ENCODE measurements at regions not wholly inside any gene's neighbourhood (a gene's known extent, or its start where the extent isn't known, plus 50 kb on each side); places are given as distances from the start of the nearest gene placed in this dataset.
A peak's percentile ranks its signal among the peaks of the same experiment; 100 is the strongest.

DNA sequence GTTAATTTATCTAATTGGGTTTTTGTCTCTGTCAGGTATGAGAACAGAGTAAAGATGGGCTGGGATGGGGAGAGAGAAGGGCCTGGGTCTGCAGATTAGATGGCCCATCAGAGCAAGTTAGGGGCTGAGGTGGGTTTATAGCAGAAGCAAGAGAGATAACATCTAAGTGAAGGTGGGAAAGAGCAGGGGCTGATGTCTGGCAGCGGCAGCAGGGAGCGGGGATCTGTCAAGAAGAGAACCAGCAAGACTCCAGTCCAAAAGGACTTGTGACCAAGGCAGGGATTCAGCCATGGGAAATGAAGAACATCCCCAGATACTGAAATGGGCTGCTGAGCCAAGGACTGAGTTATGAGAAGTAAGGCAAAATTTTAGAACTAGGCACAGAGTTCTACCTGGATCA lies 320.6 kb upstream of the TBL1XR1 start:
- DNase-seq: no peak

- DNase-seq: no peak
Observed at GRCh38 chr3:177519588-177519987, 322.3 kb upstream of the TBL1XR1 start.

DNA sequence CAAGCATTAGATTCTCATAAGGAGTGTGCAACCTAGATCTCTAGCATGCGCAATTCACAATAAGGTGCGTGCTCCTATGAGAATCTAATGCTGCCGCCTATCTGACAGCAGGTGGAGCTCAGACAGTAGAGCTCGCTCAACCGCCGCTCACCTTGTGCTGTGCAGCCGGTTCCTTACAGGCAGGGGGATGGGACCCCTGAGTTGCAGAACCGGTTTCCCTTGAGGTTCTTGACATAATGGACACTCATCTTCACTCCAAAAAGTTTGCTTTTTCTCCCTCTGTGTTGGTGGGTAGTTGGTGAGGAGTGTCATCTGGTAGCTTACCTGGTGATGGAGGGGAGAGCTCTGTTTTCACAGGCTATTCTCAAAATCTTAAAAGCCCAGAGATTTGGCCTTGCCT lies 324.0 kb upstream of the TBL1XR1 start:
- DNase-seq: no peak

- DNase-seq: no peak
Observed at GRCh38 chr3:177522051-177522450, 324.8 kb upstream of the TBL1XR1 start.

DNA sequence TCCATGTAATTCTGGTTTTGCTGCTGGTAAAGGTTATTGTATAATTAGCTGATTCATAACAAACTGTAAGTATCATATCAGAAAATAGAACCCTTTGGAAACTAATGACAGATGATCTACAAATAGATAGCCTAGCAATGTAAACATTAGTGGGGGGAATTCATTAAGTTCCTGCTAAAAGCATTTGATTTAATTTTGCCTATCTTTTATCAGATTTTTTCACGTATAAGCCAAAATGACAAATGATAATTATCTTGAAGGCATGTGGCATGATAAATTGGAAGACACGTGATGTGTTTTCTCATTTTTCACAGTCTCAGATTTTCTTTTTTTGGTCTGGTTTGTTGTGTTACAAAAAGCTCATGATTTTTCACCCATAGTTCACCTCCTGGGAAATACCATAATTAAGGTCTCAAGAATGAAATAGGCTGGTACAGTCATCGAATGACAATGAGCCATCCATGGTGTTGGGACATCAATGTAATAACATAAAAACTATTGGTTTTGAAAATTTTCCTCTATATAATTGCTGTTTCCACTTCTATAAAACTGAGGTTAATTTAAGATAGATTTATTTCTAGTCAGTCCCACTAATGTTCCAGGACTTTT lies 325.9 kb upstream of the TBL1XR1 start:
- DNase-seq: no peak

GRCh38 chr3:177523872-177524438 lies 326.7 kb upstream of the TBL1XR1 start:
- DNase-seq: no peak

DNA sequence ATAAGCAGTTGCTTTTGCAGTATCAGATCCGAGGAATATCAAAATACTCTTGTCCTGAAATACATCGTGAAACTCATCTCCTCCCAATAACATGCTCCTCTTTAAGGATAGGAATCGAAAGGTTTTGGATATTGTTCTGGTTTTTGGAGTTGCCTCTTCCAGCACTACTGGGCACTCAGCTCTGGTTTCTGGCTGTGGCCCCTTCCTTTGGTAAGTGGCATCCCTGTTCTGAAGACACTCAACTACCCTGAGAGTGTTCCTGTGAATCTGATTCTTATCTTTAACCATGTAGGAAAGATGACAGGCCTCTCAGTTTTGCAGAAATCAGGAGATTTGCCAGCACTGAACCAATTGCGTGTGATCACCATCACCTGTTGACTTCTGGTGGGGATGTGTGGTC lies 327.5 kb upstream of the TBL1XR1 start:
- no peak for DNase-seq

GRCh38 chr3:177525414-177525813 lies 328.1 kb upstream of the TBL1XR1 start:
- DNase-seq: no peak

GRCh38 chr3:177525987-177526712 lies 328.9 kb upstream of the TBL1XR1 start:
- peak; percentile 65 for DNase-seq

- DNase-seq: no peak
Observed at GRCh38 chr3:177527182-177527581, 329.9 kb upstream of the TBL1XR1 start.

DNA sequence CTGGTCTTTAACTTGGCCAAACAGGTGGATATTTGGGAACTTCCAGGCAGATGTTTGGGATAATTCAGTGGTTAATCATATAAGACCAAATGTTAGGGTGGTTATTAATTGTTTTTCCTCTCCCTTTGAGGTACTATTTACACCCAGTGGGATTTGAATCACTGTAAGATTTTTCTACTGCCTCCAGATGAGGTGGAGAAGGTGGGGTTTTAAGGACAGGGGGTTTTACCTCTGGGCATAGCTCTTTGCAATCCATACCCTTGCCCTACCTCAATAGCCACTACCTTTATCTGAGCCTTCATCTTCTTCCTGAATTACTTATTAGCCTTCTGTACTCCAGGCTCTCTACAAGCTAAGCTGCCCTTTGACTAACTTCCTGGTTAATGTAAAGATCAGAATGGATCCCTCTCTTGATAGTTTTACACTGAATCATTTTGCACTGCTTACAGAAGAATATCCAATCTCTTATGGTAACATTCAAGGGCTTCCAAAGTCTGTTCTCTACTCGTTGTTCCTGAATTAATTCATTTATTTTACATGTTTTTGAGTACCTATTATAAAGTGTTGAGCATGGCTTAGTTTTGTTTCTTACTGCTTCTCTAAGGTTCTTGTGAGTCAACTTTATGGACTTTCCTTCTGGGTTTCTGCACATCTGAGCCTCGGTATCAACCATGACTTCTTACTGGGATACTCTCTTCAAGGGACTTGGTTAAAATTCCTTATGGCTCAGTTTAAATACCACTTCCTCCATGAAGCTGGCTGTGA lies 331.2 kb upstream of the TBL1XR1 start:
- no peak for DNase-seq

DNA sequence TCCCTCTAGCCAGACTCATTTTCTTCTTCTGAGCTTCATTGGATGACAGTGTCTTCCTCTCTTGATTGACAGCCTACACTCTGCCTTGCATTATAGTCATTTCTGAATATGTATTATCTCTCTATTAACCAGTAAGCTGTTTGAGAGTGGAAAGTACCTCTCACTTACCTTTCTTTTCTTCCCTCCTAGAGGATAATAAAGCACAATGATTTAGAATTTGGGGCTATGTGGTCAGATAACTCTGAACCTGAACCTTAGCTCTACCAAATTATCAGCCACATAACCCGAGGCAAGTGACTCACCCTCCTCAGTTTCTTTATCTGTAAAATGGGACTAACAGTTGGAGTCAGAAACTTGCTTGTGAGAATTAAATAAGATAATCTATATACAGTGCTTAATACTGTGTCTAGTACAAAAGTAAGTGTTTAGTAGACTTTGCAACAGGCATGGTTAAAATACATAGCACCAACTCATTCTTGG lies 331.8 kb upstream of the TBL1XR1 start:
- DNase-seq: no peak

GRCh38 chr3:177529716-177530335 lies 332.5 kb upstream of the TBL1XR1 start:
- DNase-seq: no peak

DNA sequence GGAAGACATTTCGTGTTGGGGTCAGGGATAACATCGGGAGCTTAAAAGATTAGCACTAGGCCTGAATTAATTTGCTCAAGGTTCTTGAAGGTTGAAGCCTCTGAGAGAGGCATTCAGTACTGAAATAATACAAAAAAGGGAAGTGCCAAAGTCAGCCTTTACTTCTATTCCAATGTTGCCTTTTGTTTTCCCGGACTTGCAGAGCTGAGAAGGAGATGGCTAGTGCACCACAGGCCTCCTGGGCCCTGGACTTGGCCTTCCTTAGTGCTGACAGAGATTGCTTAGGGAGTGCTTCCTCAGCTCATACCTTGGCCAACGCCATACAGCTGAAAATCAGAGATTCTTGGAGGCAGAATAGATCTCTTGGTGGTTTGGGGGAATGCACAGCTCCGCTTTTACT lies 333.6 kb upstream of the TBL1XR1 start:
- DNase-seq: peak; percentile 25

DNA sequence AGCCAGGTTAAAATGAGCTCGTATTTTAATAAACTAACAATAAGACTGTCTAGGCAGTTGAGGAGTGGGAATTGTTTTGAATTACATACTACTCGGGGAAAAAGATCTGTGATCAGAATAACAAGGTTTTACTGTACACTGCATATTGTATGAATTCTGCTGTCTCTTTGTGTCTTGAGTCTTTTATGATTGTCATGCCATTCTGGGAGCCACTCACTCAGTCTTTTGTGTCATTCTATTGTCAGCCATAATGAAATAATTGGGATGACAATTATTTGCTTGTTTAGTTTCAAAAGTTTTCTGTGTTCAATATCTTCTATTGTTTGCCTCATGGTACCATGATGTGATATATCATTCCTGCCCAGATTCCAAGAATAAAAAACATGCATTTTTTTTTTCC lies 339.6 kb upstream of the TBL1XR1 start:
- DNase-seq: no peak

DNA sequence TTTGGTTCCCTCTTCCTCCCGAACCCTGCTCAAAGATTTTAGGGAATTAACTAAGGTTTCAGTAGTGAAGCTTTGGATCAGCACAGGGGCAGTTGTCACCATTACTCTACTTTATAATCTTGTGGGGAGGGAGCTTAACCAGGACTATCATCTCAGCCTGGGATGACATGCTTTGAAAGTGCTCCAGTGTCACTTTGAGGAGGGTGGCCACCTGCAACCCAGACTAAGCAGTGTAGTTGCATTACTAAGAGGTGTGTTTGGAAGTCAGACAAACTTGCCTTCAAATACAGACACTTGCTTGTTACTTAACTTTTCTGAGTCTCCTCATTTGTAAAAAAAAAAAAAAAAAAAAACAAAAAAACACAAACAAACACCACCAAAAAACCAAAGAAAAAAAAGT lies 340.3 kb upstream of the TBL1XR1 start:
- no peak for DNase-seq

DNA sequence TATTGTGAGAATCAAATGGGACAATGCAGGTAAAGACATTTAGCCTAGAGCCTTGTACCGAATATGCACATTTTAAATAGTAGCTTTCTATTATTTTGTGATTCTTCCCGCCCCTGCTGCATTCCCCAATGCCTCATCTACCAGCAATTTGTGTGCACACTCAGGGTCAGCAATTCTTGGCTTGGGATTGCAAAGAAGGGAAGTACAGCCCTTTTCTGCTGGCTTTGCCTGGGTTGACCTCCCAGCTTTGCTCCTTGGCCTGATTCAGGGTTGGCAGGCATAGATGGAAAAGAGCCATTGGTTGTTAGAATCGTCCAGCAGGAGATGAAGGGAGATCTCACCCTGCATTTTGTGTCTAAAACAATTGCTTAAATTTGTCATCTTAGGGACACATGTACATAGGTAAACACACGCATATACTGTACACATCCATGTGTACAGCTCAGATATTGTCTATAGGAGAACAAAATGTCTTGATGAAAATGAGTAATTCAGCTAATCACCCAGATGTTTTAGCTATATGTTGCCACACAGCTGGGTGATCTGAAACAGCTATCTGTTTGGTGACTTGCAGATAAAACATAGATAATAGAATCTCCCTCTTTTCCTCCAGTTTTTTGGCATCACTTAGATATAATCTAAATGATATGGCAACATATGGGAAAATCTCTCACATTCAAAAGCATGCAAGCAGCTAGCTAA lies 340.9 kb upstream of the TBL1XR1 start:
- peak; percentile 25 for DNase-seq

- DNase-seq: peak; percentile 68
Observed at GRCh38 chr3:177538750-177539730, 341.8 kb upstream of the TBL1XR1 start.

- no peak for DNase-seq
Observed at GRCh38 chr3:177541541-177541940, 344.3 kb upstream of the TBL1XR1 start.

DNA sequence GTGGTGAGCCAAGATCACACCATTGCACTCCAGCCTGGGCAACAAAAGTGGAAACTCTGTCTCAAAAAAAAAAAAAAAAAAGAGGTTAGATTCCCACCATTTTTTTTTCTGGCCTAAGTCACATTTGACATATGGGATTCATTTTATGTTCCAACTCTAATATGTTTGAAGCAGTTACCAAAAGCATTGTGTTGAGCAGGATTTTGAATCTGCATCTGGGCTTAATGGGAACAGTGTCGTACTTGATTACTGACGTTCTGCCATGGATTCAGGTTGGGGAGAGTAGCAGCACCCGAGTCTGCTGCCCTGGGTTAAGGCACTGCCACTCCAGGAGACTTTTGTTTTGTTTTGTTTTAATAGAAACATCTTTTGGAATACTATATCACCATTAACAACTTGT lies 348.7 kb upstream of the TBL1XR1 start:
- DNase-seq: no peak

- no peak for DNase-seq
Observed at GRCh38 chr3:177547711-177548350, 350.5 kb upstream of the TBL1XR1 start.

All from hematopoietic multipotent progenitor cell treated with erythropoietin and hydrocortisone succinate and interleukin-3 and kit ligand, for 4 days (in vitro differentiated cells).